GM10248 (cell line): ENCODE measurements at regions not wholly inside any gene's neighbourhood (a gene's known extent, or its start where the extent isn't known, plus 50 kb on each side); places are given as distances from the start of the nearest gene placed in this dataset.

Experiments used
- CTCF ChIA-PET: fragments of 300-600 bp; sonication (Branson Sonifier 250); formaldehyde crosslinking; extraction: SDS; loops from one replicate; lab custom pipeline; 2021; ENCODE audit warnings: antibody characterized with exemption; lab: Yijun Ruan, JAX
- POLR2A ChIA-PET: fragments of 350-650 bp; sonication (Branson Sonifier 250); formaldehyde crosslinking; extraction: SDS; loops from one replicate; lab custom pipeline; 2020; ENCODE audit warnings: antibody characterized with exemption; lab: Yijun Ruan, JAX
- DNase-seq: peaks from one replicate; pipeline ENCODE4 v3.0.0; 2012; ENCODE audit errors: extremely low spot score
- CTCF ChIP-seq: IDR thresholded peaks from 2 replicates; pipeline ENCODE4 v1.5.1; 2012; ENCODE audit warnings: mild to moderate bottlenecking, low read depth; ENCODE audit errors: extremely low read depth, missing control alignments, control extremely low read depth

- CTCF ChIA-PET: interaction anchor here (1.2 to 1.4 kb wide), 2 partner anchors 53 to 75 kb away, joined by 3 read pairs; no protein-coding TSS in a partner anchor
Observed at GRCh38 chr1:244968471-244968871, 104.1 kb upstream of the HNRNPU start.

GRCh38 chr1:244967159-244967558, 102.8 kb upstream of the HNRNPU start:
- DNase-seq: no peak
- CTCF ChIA-PET: interaction anchor here (1.0 to 1.6 kb wide), 3 partner anchors 10 to 121 kb away, joined by 3 read pairs; no protein-coding TSS in a partner anchor
- POLR2A ChIA-PET: no interaction called here
- no peak for TF ChIP-seq CTCF

More at GRCh38 chr1:244968471-244968871, 104.1 kb upstream of the HNRNPU start:
- POLR2A ChIA-PET: no interaction called here
- no peak for DNase-seq
- no peak for TF ChIP-seq CTCF

- CTCF ChIA-PET: interaction anchor here (1.1 to 1.2 kb wide), 2 partner anchors 13 to 77 kb away, joined by 3 to 8 read pairs; no protein-coding TSS in a partner anchor
- POLR2A ChIA-PET: no interaction called here
- TF ChIP-seq CTCF: no peak
- DNase-seq: no peak
Observed at GRCh38 chr1:244965185-244966030, 101.1 kb upstream of the HNRNPU start.

- DNase-seq: no peak
- TF ChIP-seq CTCF: no peak
- CTCF ChIA-PET: interaction anchor here (0.7 to 1.3 kb wide), 6 partner anchors 11 to 78 kb away, joined by 3 to 8 read pairs (median 4); no protein-coding TSS in a partner anchor
- POLR2A ChIA-PET: no interaction called here
Observed at GRCh38 chr1:244964112-244964971, 100.0 kb upstream of the HNRNPU start.

- TF ChIP-seq CTCF: no peak
- no peak for DNase-seq
- POLR2A ChIA-PET: no interaction called here
- CTCF ChIA-PET: interaction anchor here (0.7 to 1.3 kb wide), 4 partner anchors 10 to 61 kb away, joined by 3 to 4 read pairs (median 4); no protein-coding TSS in a partner anchor
Observed at GRCh38 chr1:244963231-244963826, 99.0 kb upstream of the HNRNPU start.
